ENCODE measurements at regions not wholly inside any gene's neighbourhood (a gene's known extent, or its start where the extent isn't known, plus 50 kb on each side); places are given as distances from the start of the nearest gene placed in this dataset.

DNA sequence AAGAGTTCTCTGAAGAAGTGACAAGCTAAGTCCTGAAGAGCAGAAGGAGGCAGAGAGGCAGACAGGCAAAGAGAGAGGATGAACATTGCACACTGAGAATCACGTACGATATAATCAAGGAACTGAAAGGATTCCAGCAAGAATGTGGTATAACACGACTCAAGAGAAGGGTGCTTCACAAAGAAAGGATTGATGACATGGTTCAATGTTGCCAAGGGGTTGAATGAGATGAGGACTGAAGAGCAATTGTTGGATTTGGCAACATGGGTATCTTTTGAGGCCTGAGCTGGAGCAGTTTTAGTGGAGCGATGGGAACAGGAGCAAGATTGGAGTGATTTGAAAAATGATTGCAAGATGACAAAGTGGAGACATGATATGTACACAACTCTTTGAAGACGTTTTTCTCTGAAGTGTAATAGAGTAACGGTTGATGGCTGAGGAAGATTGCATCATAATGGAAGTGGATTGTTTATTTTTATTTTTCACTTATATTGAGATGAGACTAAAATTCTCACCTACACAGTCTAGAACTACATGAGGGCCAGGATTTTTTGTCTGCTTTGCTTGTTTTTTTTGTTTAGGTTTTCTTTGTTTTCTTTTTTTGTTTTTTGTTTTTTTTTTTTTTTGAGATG is 1049.9 kb upstream of the WWC1 start:
- Mint-ChIP-seq H3K27me3 (no peaks in the 10 kb centered on the region), H3K36me3 (no peaks in the 10 kb centered on the region), H3K27ac (no peak overlapping the region), H3K4me3 (no peak overlapping the region), H3K9me3 (peaks cover 24% of the 10 kb centered on the region), H3K4me1 (no peaks in the 10 kb centered on the region)

DNA sequence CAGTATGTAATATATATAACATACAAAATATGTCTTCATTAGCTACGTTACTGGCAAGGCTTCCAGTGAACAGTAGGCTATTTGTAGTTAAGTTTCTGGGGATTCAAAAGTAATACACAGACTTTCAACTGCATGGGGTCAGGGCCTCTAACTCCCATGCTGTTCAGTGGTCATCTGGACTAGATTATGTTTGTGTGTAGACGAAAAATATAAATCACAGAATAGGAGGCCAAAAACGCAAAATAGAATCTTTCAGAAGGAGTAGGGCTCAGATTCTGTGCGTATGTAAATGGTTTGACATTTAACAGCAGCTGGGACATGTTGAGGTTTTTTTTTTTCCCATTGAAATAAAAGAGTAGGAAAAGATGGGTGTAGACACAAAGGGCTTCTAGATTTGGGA is 1048.7 kb upstream of the WWC1 start:
- no peaks in the 10 kb centered on the region for H3K27me3 Mint-ChIP-seq
- no peaks in the 10 kb centered on the region for H3K36me3 Mint-ChIP-seq
- H3K4me3 Mint-ChIP-seq: no peak overlapping the region
- H3K9me3 Mint-ChIP-seq: peaks cover 24% of the 10 kb centered on the region
- H3K27ac Mint-ChIP-seq: no peak overlapping the region
- H3K4me1 Mint-ChIP-seq: no peaks in the 10 kb centered on the region

DNA sequence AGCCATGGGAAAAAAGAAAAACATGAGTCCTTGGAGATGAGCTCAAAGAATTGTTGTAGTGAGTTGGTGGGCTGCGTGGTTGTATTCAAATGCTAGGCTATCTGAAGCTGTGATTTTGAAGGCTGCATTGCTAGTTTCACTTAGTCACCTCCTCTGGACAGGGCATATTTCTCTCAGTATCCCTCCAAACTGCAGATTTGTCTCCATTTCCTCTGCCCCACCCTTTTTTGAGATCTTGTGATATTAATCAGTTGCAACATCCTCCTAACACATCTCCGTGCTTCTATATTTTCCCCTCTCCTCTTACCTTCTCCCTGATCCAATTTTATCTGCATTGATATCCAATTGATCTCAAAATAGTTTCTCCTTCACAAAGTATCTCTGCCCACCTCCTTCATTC is 1048.0 kb upstream of the WWC1 start:
- H3K27ac Mint-ChIP-seq: no peak overlapping the region
- H3K9me3 Mint-ChIP-seq: peaks cover 20% of the 10 kb centered on the region
- no peaks in the 10 kb centered on the region for H3K36me3 Mint-ChIP-seq
- no peaks in the 10 kb centered on the region for H3K27me3 Mint-ChIP-seq
- H3K4me3 Mint-ChIP-seq: no peak overlapping the region
- H3K4me1 Mint-ChIP-seq: no peaks in the 10 kb centered on the region

DNA sequence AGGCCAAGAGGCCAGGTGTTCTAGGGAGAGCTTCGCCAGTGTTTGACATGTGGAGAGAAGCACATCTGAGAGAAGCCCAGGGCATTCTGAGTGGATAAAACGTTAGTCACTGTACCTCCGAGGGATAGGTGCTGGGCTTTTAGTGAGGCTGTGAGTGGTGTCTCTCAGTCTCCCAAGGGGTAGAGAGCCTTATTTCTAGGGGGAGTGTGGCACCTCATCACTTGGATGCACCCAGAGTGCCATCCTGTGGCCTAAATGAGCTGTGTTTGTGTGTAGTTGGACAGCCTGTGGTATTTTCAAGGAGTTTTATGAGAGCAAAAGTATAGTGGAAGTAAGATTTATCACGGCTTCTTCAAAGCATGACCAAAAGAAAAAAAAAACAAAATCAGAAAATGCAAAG is 1046.9 kb upstream of the WWC1 start:
- H3K36me3 Mint-ChIP-seq: no peaks in the 10 kb centered on the region
- H3K27me3 Mint-ChIP-seq: no peaks in the 10 kb centered on the region
- no peaks in the 10 kb centered on the region for H3K4me1 Mint-ChIP-seq
- H3K27ac Mint-ChIP-seq: no peak overlapping the region
- no peak overlapping the region for H3K4me3 Mint-ChIP-seq
- H3K9me3 Mint-ChIP-seq: peaks cover 20% of the 10 kb centered on the region

DNA sequence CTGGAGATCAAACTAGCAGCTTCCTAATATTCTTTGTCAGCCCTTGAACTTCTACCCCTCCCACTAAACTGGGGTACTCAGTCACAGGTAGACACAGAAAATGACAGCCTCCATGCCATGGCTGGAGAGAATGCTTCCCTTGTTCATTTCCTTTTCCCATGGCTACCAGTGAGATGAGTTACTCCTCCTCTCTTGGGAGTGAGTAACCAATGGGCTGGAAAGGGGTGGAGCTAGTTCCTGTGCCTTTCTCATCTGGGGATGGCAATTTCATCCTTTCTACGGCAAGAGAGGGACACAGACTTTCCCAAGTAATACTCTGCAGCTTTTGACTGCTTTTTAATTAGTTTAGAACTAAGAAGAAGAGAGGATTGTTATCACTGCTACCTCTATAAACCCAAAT is 1045.6 kb upstream of the WWC1 start:
- no peaks in the 10 kb centered on the region for H3K4me1 Mint-ChIP-seq
- H3K27me3 Mint-ChIP-seq: no peaks in the 10 kb centered on the region
- H3K9me3 Mint-ChIP-seq: peaks cover 13% of the 10 kb centered on the region
- no peaks in the 10 kb centered on the region for H3K36me3 Mint-ChIP-seq
- no peak overlapping the region for H3K4me3 Mint-ChIP-seq
- H3K27ac Mint-ChIP-seq: no peak overlapping the region

DNA sequence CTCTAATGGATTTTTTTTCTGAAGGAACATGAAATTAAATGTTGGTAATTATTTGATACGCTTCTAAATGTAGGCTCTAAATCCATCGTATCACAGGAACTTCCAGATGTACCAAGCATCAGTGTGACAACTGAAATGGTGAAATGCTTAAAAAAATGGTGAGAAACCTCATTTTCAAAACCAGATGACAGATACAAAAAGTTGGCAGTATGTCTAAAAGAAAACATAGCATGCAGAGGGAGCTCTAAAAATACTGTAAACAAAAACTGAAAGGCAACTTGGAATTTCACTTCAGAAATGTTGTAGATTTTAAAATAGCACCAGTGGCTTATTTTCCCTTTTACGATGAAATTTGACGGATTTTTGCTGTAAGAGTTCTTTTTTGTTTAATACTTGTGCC is 1043.6 kb upstream of the WWC1 start:
- Mint-ChIP-seq H3K4me3 (no peak overlapping the region), H3K4me1 (no peaks in the 10 kb centered on the region)

DNA sequence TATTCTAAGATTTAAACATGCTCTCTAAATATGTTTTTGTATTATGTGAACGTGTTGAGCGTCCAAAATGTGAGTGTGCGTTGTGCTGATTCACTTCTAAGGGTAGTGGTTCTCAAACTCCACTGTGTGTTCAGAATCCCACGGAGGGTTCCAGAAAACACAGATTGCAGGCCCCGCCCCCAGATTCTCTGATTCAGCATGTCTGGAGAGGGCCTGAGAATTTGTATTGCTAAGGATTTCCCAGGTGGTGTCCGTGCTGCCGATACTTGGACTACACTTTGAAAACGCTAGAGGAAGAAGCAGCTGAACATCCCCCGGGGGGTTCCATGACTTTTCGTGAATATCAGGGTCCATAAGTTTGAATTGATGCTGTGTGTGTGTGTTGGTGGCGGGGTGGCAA is 1043.2 kb upstream of the WWC1 start:
- Mint-ChIP-seq H3K4me1 (no peaks in the 10 kb centered on the region), H3K27ac (no peak overlapping the region), H3K9me3 (peaks cover 4% of the 10 kb centered on the region), H3K27me3 (no peaks in the 10 kb centered on the region), H3K4me3 (no peak overlapping the region), H3K36me3 (no peaks in the 10 kb centered on the region)

More for the DNA sequence above, 1043.6 kb upstream of the WWC1 start:
- H3K9me3 Mint-ChIP-seq: peaks cover 4% of the 10 kb centered on the region
- no peak overlapping the region for H3K27ac Mint-ChIP-seq
- H3K27me3 Mint-ChIP-seq: no peaks in the 10 kb centered on the region
- no peaks in the 10 kb centered on the region for H3K36me3 Mint-ChIP-seq

DNA sequence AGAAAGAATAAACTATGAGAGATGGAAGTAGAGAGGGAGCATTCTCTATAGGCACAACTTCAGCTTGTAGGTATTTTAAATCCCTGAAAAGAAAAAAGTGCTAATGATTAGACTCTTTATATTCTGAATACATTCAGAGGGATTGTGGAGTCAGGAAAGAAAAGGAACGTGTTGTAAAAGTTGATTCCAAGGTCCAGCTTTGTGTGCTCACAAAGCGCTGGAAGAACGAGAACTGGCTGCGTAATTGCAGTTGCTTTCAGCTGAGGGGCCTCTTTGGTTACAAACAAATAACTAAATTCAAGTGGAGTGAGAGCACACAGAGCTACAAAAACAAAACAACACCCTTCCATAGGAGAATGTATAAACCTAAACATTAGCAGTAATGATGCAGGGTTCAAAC is 1040.4 kb upstream of the WWC1 start:
- no peaks in the 10 kb centered on the region for H3K27me3 Mint-ChIP-seq
- H3K4me1 Mint-ChIP-seq: no peaks in the 10 kb centered on the region
- H3K27ac Mint-ChIP-seq: no peak overlapping the region
- H3K4me3 Mint-ChIP-seq: no peak overlapping the region
- no peaks in the 10 kb centered on the region for H3K36me3 Mint-ChIP-seq
- no peaks in the 10 kb centered on the region for H3K9me3 Mint-ChIP-seq

DNA sequence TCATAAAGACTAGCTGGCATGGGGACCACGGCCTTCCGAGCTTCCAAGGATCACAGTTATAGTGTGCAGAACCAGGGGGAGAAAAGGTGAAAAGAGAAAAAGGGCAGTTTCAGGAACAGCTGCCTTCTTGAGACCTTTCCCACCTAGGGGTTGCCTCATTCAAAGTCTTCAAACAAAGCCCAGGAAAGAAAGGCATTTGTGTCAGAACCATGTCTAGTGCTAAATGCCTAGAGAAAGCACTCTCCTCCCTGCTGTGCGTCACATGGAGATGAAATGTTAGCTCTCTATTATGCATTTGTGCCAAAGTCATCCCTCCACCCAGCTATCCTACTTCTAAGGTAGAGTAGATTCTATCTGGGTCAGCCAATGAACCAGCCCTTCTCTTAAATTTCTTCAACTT is 1037.3 kb upstream of the WWC1 start:
- H3K27ac Mint-ChIP-seq: no peak overlapping the region
- no peaks in the 10 kb centered on the region for H3K27me3 Mint-ChIP-seq
- no peaks in the 10 kb centered on the region for H3K9me3 Mint-ChIP-seq
- no peak overlapping the region for H3K4me3 Mint-ChIP-seq
- no peaks in the 10 kb centered on the region for H3K4me1 Mint-ChIP-seq
- H3K36me3 Mint-ChIP-seq: no peaks in the 10 kb centered on the region

DNA sequence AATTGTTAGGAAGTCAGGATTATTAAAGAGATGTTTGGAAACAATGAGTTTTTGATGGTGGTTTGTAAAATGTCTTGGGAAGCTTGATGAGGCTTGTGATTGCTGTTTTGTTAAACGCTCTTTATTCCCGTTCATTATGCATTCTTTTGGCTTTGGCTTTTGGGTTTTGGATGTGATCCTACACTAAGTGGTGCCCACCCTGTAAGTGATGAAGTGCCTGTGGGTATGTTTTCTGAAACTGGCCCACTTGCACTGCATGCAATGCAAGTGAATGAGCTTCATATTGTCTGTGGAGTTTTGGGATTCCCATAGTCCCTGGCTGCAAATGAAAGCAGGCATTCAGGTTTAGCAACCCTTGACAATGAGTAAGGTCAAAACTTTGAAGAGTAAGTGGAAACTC is 1035.5 kb upstream of the WWC1 start:
- no peak overlapping the region for H3K27ac Mint-ChIP-seq
- no peaks in the 10 kb centered on the region for H3K4me1 Mint-ChIP-seq
- H3K27me3 Mint-ChIP-seq: no peaks in the 10 kb centered on the region
- H3K9me3 Mint-ChIP-seq: no peaks in the 10 kb centered on the region
- no peaks in the 10 kb centered on the region for H3K36me3 Mint-ChIP-seq
- H3K4me3 Mint-ChIP-seq: no peak overlapping the region

DNA sequence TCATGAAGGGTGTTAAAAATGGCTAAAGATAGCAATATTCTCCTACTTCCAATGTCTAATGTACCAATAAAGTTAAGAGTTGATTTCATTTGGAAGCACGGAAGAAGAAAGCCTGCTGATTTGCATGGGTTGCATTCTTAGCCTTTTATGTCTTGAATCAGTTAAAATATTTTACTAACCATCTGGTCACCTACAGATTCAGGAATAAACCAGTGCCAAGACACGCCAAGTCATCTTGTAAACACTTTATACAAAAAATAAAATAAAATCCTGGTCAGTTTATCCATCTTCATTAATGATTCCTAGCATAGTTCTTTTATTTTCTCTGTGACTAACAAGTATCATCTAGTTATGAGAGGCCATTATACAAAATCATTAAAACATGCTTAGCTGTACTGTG is 1031.6 kb upstream of the WWC1 start:
- Mint-ChIP-seq H3K9me3 (no peaks in the 10 kb centered on the region), H3K27me3 (no peaks in the 10 kb centered on the region), H3K4me3 (no peak overlapping the region), H3K36me3 (no peaks in the 10 kb centered on the region), H3K27ac (no peak overlapping the region), H3K4me1 (no peaks in the 10 kb centered on the region)

DNA sequence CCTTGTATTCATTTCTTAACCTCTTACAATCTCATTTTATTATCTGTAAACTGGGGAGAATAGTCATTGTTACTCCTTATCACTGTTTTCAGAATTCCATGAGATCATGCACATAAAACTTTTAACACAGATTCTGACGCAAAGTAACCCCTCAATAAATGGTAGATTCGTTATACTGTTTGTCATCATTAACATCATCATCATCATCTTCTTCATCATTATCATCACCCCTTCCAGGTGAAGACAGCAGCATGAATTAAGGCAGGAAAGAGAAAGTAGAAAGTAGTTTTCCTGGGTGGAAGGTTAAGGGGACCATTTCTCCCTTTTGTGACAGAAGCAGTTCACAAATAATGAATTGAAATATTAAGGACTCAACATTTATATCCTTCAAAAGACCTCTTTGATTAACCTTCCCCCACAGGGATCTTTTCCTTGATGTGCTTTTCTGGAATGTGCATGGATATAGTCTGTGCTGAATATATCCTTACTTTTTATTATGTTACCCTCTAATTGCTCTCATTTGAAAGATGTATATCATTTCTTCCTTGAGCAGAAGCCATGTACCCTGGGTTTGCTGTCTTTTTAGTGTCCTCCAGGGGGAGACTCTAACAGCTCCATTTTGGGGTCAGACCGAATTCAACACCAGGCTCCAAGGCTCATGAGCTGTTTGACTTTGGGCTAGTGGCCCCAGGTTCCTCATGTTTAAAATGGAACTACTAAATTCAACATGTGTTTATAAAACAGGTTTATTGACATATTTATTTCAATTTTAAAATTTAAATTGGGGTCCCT is 1029.9 kb upstream of the WWC1 start:
- Mint-ChIP-seq H3K27me3 (no peaks in the 10 kb centered on the region), H3K4me3 (no peak overlapping the region), H3K27ac (no peak overlapping the region), H3K9me3 (no peaks in the 10 kb centered on the region), H3K36me3 (no peaks in the 10 kb centered on the region), H3K4me1 (no peaks in the 10 kb centered on the region)

DNA sequence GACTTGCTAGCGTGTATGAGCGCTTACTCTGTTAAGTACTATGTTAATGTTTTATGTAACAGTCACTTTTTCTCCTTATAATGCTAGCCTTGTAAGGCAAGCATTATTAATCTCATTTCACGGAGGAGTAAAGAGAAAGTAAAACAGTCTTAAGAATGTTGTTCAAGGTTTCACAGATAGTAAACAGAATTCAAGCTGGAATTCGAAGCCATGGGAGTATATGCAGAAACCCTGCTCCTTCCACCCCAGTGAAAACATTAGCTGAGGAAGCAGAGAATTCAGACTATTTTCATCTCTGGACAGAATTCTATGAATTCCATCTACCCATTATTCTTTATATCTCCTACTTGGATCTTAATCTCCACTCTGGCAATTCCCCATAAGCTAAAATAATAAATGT is 1028.3 kb upstream of the WWC1 start:
- no peaks in the 10 kb centered on the region for H3K27me3 Mint-ChIP-seq

DNA sequence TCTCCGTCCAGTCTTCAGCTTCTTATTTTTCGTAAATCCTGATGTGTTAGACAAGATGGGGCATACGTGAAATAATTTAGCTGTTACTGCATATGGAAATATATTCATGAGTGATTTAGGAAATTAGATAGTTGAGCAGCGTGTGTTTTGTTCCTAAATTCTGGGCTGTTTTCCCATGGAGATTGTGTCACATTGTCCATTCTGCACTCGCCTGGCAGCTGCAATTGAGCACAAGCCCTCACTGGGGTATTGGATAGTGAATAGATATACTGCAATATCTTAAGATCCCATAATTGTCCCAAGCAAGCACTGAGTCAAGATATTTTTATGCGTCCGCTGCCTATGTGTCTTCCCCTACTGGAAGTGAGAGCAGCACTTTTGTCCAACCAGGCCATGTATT is 1027.1 kb upstream of the WWC1 start:
- Mint-ChIP-seq H3K4me3 (no peak overlapping the region), H3K4me1 (no peaks in the 10 kb centered on the region), H3K27me3 (no peaks in the 10 kb centered on the region), H3K9me3 (peaks cover under 1% of the 10 kb centered on the region), H3K27ac (no peak overlapping the region), H3K36me3 (no peaks in the 10 kb centered on the region)

More for the DNA sequence above, 1028.3 kb upstream of the WWC1 start:
- no peaks in the 10 kb centered on the region for H3K36me3 Mint-ChIP-seq
- H3K9me3 Mint-ChIP-seq: no peaks in the 10 kb centered on the region
- no peak overlapping the region for H3K27ac Mint-ChIP-seq
- no peaks in the 10 kb centered on the region for H3K4me1 Mint-ChIP-seq
- no peak overlapping the region for H3K4me3 Mint-ChIP-seq

DNA sequence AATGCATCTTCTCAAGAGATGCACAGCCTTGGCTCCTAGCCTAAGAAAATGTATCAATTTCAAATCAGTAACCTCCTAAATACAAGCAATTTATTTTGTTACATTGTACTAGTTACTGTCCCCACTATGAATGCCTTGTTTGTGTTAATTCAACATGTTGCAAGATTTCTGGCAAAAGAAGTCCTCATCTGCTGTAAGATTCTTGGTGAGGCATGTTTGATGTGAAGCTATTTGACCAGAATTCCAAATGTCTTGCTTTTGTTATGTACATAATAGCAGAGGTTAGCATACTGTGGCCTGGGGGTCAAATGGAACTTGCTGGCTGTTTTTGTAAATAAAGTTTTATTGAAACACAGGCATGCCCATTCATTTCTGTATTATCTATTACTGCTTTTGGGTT is 1023.1 kb upstream of the WWC1 start:
- Mint-ChIP-seq H3K9me3 (peaks cover 13% of the 10 kb centered on the region), H3K27me3 (no peaks in the 10 kb centered on the region), H3K4me3 (no peak overlapping the region), H3K36me3 (no peaks in the 10 kb centered on the region), H3K27ac (no peak overlapping the region), H3K4me1 (no peaks in the 10 kb centered on the region)

DNA sequence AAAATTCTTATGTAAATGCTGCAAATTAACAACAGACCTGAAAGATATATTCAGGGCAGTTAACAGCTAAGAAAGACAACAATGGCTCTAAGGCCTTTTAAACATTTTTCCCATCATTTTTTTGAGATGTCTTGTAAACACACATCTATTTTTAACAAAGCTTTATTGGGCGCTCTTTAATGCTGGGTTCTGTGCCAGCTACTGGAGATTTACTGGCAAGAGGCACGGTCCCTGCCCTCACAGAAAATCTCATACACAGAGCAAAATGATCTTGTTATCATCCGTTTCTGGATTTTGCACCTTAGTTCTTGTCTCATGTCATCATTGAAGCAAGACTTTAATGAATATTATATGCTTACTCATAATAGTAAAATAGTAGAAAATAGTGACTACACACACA is 1022.3 kb upstream of the WWC1 start:
- peaks cover 13% of the 10 kb centered on the region for H3K9me3 Mint-ChIP-seq
- H3K36me3 Mint-ChIP-seq: no peaks in the 10 kb centered on the region
- no peak overlapping the region for H3K27ac Mint-ChIP-seq
- H3K4me1 Mint-ChIP-seq: no peaks in the 10 kb centered on the region
- H3K27me3 Mint-ChIP-seq: no peaks in the 10 kb centered on the region
- no peak overlapping the region for H3K4me3 Mint-ChIP-seq

DNA sequence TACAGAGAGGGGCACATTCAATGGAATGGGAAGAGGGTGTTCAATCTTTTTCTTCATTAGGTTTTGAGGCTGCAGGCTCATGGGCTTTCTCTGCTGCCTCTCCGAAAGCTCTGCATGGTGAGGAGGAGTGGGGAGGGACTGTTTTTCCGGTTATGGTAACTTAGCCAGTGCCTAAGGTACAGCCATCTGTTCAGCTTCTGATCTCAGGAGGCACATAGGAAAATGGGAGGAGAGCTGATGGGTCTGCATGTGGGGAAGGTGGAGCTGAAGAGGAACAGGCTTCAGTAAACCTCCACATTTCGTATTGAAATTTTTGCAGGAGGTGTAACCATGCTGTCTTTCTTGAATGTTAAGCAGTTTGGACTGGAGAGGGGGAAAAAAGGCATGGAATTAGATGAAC is 1020.4 kb upstream of the WWC1 start:
- H3K9me3 Mint-ChIP-seq: peaks cover 13% of the 10 kb centered on the region

More for the DNA sequence above, 1020.4 kb upstream of the WWC1 start:
- Mint-ChIP-seq H3K36me3 (no peaks in the 10 kb centered on the region), H3K27me3 (no peaks in the 10 kb centered on the region), H3K4me3 (no peak overlapping the region), H3K4me1 (no peaks in the 10 kb centered on the region), H3K27ac (no peak overlapping the region)
